ENCODE measurements at regions not wholly inside any gene's neighbourhood (a gene's known extent, or its start where the extent isn't known, plus 50 kb on each side); places are given as distances from the start of the nearest gene placed in this dataset. TPM values are rescaled to one million over a fixed set of nuclear protein-coding genes. Genes with fewer than 3 reads are reported as not detected.
"Not testable (repeated sequence)": the region's sequence is repeated elsewhere in the genome, so short reads cannot be mapped to it uniquely, and the experiment has no call there.

DNA sequence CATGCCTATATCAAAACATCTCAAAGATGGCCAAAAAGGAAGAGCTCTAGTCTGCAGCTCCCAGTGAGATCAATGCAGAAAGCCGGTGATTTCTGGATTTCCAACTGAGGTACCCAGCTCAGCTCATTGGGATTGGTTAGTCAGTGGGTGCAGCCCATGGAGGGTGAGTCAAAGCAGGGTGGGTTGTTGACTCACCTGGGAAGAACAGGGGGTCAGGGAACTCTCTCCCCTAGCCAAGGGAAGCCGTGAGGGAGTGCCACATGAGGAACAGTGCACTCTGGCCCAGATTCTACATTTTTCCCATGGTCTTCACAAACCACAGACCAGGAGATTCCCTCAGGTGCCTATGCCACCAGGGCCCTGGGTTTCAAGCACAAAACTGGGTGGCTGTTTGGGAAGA lies 57.3 kb upstream of the FGF16 start:
- WGBS, result 73% methylated on average over 2 of the region's 2 CpGs
- H3K9ac ChIP-seq (ENCODE audit: low read depth in 1 of 2, low read length in 2 of 2), result no peak overlapping the region
- no peak for DNase-seq (ENCODE audit: low spot score)
- H3K4me3 ChIP-seq (ENCODE audit: low read depth in 1 of 3, low read length in 3 of 3), result no peak overlapping the region
- H3K9me3 ChIP-seq (ENCODE audit: control insufficient read depth in 4 of 4, low read length in 3 of 4), result no peaks in the 10 kb centered on the region
- no peaks in the 10 kb centered on the region for H3K36me3 ChIP-seq (ENCODE audit: control insufficient read depth in 4 of 4, insufficient read depth in 3 of 4, low read depth in 1 of 4, low read length in 3 of 4)
- H3K27ac ChIP-seq (ENCODE audit: low read depth in 1 of 2, low read length in 2 of 2), result no peak overlapping the region
- TF ChIP-seq RXRA (IDR thresholded peaks at IDR 0.05), result no peak
- TF ChIP-seq JUND (IDR thresholded peaks at IDR 0.05), result no peak
- TF ChIP-seq, protein P1, sequence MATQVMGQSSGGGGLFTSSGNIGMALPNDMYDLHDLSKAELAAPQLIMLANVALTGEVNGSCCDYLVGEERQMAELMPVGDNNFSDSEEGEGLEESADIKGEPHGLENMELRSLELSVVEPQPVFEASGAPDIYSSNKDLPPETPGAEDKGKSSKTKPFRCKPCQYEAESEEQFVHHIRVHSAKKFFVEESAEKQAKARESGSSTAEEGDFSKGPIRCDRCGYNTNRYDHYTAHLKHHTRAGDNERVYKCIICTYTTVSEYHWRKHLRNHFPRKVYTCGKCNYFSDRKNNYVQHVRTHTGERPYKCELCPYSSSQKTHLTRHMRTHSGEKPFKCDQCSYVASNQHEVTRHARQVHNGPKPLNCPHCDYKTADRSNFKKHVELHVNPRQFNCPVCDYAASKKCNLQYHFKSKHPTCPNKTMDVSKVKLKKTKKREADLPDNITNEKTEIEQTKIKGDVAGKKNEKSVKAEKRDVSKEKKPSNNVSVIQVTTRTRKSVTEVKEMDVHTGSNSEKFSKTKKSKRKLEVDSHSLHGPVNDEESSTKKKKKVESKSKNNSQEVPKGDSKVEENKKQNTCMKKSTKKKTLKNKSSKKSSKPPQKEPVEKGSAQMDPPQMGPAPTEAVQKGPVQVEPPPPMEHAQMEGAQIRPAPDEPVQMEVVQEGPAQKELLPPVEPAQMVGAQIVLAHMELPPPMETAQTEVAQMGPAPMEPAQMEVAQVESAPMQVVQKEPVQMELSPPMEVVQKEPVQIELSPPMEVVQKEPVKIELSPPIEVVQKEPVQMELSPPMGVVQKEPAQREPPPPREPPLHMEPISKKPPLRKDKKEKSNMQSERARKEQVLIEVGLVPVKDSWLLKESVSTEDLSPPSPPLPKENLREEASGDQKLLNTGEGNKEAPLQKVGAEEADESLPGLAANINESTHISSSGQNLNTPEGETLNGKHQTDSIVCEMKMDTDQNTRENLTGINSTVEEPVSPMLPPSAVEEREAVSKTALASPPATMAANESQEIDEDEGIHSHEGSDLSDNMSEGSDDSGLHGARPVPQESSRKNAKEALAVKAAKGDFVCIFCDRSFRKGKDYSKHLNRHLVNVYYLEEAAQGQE (IDR thresholded peaks at IDR 0.05), result no peak
- TF ChIP-seq FOXA1 (IDR thresholded peaks at IDR 0.05), result no peak
- no peak for TF ChIP-seq NR2F2 (IDR thresholded peaks at IDR 0.05)
- TF ChIP-seq, protein P2, sequence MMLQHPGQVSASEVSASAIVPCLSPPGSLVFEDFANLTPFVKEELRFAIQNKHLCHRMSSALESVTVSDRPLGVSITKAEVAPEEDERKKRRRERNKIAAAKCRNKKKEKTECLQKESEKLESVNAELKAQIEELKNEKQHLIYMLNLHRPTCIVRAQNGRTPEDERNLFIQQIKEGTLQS (IDR thresholded peaks at IDR 0.05), result no peak
- TF ChIP-seq RAD21 (IDR thresholded peaks at IDR 0.05), result no peak
- no peak for TF ChIP-seq TAF1 (conservative IDR thresholded peaks at IDR 0.05)
- TF ChIP-seq, protein P3, sequence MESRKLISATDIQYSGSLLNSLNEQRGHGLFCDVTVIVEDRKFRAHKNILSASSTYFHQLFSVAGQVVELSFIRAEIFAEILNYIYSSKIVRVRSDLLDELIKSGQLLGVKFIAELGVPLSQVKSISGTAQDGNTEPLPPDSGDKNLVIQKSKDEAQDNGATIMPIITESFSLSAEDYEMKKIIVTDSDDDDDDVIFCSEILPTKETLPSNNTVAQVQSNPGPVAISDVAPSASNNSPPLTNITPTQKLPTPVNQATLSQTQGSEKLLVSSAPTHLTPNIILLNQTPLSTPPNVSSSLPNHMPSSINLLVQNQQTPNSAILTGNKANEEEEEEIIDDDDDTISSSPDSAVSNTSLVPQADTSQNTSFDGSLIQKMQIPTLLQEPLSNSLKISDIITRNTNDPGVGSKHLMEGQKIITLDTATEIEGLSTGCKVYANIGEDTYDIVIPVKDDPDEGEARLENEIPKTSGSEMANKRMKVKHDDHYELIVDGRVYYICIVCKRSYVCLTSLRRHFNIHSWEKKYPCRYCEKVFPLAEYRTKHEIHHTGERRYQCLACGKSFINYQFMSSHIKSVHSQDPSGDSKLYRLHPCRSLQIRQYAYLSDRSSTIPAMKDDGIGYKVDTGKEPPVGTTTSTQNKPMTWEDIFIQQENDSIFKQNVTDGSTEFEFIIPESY (IDR thresholded peaks at IDR 0.05), result no peak
- no peak for TF ChIP-seq SP1 (IDR thresholded peaks at IDR 0.05)
- TF ChIP-seq GABPA (IDR thresholded peaks at IDR 0.05 in 1 of 2, conservative IDR thresholded peaks at IDR 0.05 in 1 of 2), result no peak
- TF ChIP-seq, protein P4, sequence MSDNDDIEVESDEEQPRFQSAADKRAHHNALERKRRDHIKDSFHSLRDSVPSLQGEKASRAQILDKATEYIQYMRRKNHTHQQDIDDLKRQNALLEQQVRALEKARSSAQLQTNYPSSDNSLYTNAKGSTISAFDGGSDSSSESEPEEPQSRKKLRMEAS (IDR thresholded peaks at IDR 0.05), result no peak
- TF ChIP-seq YY1 (IDR thresholded peaks at IDR 0.05), result no peak
- H3K27me3 ChIP-seq (ENCODE audit: control insufficient read depth in 4 of 4, insufficient read depth in 4 of 4, low read length in 3 of 4), result no peaks in the 10 kb centered on the region
- H3K4me1 ChIP-seq (ENCODE audit: control insufficient read depth in 4 of 4, insufficient read depth in 4 of 4, low read length in 3 of 4), result no peaks in the 10 kb centered on the region

DNA sequence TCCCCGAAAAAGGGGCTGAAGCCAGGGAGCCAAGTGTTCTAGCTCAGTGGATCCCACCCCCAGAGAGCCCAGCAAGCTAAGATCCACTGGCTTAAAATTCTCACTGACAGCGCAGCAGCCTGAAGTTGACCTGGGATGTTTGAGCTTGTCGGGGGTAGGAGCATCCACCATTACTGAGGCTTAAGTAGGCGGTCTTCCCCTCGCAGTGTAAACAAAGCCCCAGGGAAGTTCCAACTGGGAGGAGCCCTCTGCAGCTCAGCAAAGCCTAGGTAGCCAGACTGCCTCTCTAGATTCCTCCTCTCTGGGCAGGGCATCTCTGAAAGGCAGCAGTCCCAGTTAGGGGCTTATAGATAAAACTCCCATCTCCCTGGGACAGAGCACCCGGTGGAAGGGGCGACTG lies 56.8 kb upstream of the FGF16 start:
- not testable (repeated sequence) for H3K27ac ChIP-seq (ENCODE audit: low read depth in 1 of 2, low read length in 2 of 2); H3K4me1 ChIP-seq (ENCODE audit: control insufficient read depth in 4 of 4, insufficient read depth in 4 of 4, low read length in 3 of 4); H3K9ac ChIP-seq (ENCODE audit: low read depth in 1 of 2, low read length in 2 of 2); H3K36me3 ChIP-seq (ENCODE audit: control insufficient read depth in 4 of 4, insufficient read depth in 3 of 4, low read depth in 1 of 4, low read length in 3 of 4); H3K4me3 ChIP-seq (ENCODE audit: low read depth in 1 of 3, low read length in 3 of 3); DNase-seq (ENCODE audit: low spot score); H3K27me3 ChIP-seq (ENCODE audit: control insufficient read depth in 4 of 4, insufficient read depth in 4 of 4, low read length in 3 of 4); H3K9me3 ChIP-seq (ENCODE audit: control insufficient read depth in 4 of 4, low read length in 3 of 4)
- WGBS, result 60% methylated on average over 7 of the region's 7 CpGs

DNA sequence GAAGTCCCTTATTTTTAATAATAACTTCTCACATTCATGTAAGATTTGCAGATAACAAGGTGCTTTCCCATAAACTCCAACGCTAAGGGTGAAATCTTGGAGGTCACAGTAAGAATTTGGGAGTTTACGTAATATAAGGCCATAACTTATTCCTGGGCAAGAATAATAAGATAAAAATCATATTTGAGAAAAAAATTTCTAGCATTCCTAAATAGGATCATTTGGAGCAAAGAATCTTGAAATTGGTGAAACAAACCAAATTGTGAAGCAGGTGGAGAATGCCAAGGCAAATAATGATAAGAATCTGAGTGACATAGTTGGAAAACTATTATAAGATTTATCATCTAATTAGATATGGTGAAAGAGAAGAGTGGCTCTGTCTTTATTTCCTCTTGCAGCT lies 50.4 kb upstream of the FGF16 start:
- WGBS, result 90% methylated on average over 2 of the region's 2 CpGs
- no peak for DNase-seq (ENCODE audit: low spot score)

More for the DNA sequence above, 50.4 kb upstream of the FGF16 start:
- no peak overlapping the region for H3K9ac ChIP-seq (ENCODE audit: low read depth in 1 of 2, low read length in 2 of 2)
- no peak overlapping the region for H3K4me3 ChIP-seq (ENCODE audit: low read depth in 1 of 3, low read length in 3 of 3)
- TF ChIP-seq GABPA (IDR thresholded peaks at IDR 0.05 in 1 of 2, conservative IDR thresholded peaks at IDR 0.05 in 1 of 2), result no peak
- no peaks in the 10 kb centered on the region for H3K36me3 ChIP-seq (ENCODE audit: control insufficient read depth in 4 of 4, insufficient read depth in 3 of 4, low read depth in 1 of 4, low read length in 3 of 4)
- H3K27ac ChIP-seq (ENCODE audit: low read depth in 1 of 2, low read length in 2 of 2), result no peak overlapping the region
- no peaks in the 10 kb centered on the region for H3K27me3 ChIP-seq (ENCODE audit: control insufficient read depth in 4 of 4, insufficient read depth in 4 of 4, low read length in 3 of 4)
- H3K9me3 ChIP-seq (ENCODE audit: control insufficient read depth in 4 of 4, low read length in 3 of 4), result no peaks in the 10 kb centered on the region
- no peaks in the 10 kb centered on the region for H3K4me1 ChIP-seq (ENCODE audit: control insufficient read depth in 4 of 4, insufficient read depth in 4 of 4, low read length in 3 of 4)

Small RNA genes lying in the stretch of these regions (small RNA-seq; reads per million reads assigned to genes)
- gene MIR325 (not detected), gene RNA5SP509 (not detected)

Data from liver (tissue), 8 donors.